Pancreas (tissue), 10 donors: ENCODE measurements at regions not wholly inside any gene's neighbourhood (a gene's known extent, or its start where the extent isn't known, plus 50 kb on each side); places are given as distances from the start of the nearest gene placed in this dataset.
A peak's percentile ranks its signal among the peaks of the same experiment; 100 is the strongest.

Source experiments
- ATAC-seq, 4 donors: fragments of 200-7000 bp; cut with Tn5 transposase; one replicate each; pipeline versions ENCODE4 v1.8.0 to v1.9.1; 2020; ENCODE audit warnings: mild to moderate bottlenecking in 4 of 4, moderate library complexity in 4 of 4
- DNase-seq, 6 donors: peaks; one replicate each; pipeline ENCODE4 v3.0.0-alpha.2; 2020
- FAIRE-seq: peaks from 2 replicates; lab custom pipeline; 2012; peaks lifted over from hg19 to GRCh38; lab: Jason Lieb, UNC
- H3K27ac ChIP-seq, 4 donors: fragments of 200-600 bp; sonication (generic); 1 replicate in 3 of 4; 2 replicates in 1 of 4; pipeline versions ENCODE4 v1.5.0 to v1.8.0; 2020
- H3K27me3 ChIP-seq, 4 donors: fragments of 200-600 bp; one replicate each; pipeline ENCODE4 v1.8.0; 2021
- H3K36me3 ChIP-seq, 3 donors: fragments of 200-600 bp; sonication (generic) in 1 of 3; one replicate each; pipeline versions ENCODE4 v1.5.0 to v1.8.0; 2020 to 2021
- H3K4me1 ChIP-seq, 3 donors: fragments of 200-600 bp; one replicate each; pipeline ENCODE4 v1.8.0; 2021
- H3K4me3 ChIP-seq, 4 donors: fragments of 200-600 bp; sonication (generic) in 2 of 4; one replicate each; pipeline versions ENCODE4 v1.5.0 to v1.8.0; 2020 to 2021
- H3K9me3 ChIP-seq, 4 donors: fragments of 200-600 bp; one replicate each; pipeline ENCODE4 v1.8.0; 2021
- WGBS, 2 donors: extraction: QIAGEN DNeasy Blood & Tissue Kit; methylation state at CpG; one replicate each; pipeline ENCODE4 v1.1.7; 2013; 5-methylcytosine and 5-hydroxymethylcytosine counted together
- intact Hi-C, 3 donors: fragments of 100-400 bp; cut with DNase I; formaldehyde crosslinking; loops; one replicate each; pipeline versions ENCODE4 v1.11.1 to v1.14.2; 2022
- TF ChIP-seq, protein P1 (sequence below), 4 donors: fragments of 200-600 bp; sonication (generic) in 3 of 4; IDR thresholded peaks; one replicate each; pipeline versions ENCODE4 v1.5.0 to v1.8.0; 2021; ENCODE audit warnings: antibody characterized with exemption in 4 of 4
- donor health status: healthy with polysubstance abuse.
- donor health status: DM: no; HTN: no; CAD: no; lungs with moderate emphysema.
- donor health status: DM: no; HTN: no; CAD: no.
- donor health status: control.
- donor health status: control.
- donor health status: Bipolar disorder and iron deficiency.
- donor health status: DM: yes; HTN: yes; CAD: no.
- donor health status: DM: no; HTN: no; CAD: no.
- donor health status: DM: no; HTN: no; CAD: no.
- donor health status: DM: yes; HTN: yes; CAD: no.

DNA sequence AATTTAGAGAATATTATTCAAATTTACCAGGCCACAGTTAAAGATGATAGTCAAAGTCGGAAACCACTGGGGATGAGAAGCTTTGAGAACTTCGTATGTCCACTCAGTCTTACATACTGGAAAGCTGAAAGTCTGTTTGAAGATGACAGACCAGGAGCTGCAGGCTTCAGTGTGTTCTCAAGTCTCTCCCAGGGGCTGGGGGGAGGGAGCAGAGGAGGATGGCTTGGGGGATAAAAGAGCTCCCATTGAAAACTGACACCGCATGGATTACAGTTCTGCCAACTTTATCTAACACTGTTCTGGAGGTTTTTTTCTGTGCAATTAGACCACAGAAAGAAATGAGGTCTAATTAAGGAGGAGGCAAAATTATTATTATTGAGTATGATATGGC, 170.5 kb upstream of the ALKAL2 start:
- 80% methylated on average over 3 of the region's 3 CpGs for WGBS, 2 donors
- FAIRE-seq (no peak), ATAC-seq (no peak)

DNA sequence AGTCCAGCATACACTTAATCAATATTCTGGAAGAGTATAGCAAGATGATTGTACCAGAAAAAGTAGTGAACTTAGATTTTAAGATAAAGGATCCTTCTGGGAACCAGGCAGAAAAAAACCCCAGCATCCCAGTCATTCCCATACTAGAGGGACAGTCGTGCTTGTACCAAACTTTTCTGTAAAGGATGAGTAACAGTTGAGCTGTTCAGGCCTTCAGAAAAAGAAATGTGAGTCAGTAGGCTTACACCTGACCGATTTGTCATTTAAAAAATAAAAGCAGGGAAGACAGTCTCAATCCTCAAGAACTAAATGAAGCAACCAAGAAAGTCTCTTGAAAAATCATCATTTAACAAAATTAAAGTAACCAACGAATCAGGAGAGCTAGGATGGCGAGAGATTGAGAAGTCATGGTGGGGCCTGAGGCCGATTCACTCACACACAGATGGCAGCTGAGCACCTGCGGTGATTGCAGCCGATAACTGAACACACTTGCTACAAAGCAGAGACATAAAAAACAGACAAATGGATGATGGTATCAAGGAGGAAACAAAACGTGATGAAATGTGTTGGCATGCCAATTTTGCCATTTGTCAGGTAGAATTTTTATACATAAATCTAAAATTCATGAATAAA, 170.0 kb upstream of the ALKAL2 start:
- no peaks in the 10 kb centered on the region for H3K9me3 ChIP-seq
- FAIRE-seq (no peak), DNase-seq (no peak), ATAC-seq (no peak)
- H3K27ac ChIP-seq, result no peak overlapping the region
- H3K4me1 ChIP-seq, result no peaks in the 10 kb centered on the region
- H3K27me3 ChIP-seq, result peaks cover 0 to 5% (median 0%) of the 10 kb centered on the region in 4 donors
- H3K36me3 ChIP-seq, result no peaks in the 10 kb centered on the region
- WGBS, 2 donors, result 67 to 70% methylated on average over 8 of the region's 8 CpGs
- H3K4me3 ChIP-seq, result no peak overlapping the region
- intact Hi-C loops, result no loop called here
- TF ChIP-seq, protein P1, sequence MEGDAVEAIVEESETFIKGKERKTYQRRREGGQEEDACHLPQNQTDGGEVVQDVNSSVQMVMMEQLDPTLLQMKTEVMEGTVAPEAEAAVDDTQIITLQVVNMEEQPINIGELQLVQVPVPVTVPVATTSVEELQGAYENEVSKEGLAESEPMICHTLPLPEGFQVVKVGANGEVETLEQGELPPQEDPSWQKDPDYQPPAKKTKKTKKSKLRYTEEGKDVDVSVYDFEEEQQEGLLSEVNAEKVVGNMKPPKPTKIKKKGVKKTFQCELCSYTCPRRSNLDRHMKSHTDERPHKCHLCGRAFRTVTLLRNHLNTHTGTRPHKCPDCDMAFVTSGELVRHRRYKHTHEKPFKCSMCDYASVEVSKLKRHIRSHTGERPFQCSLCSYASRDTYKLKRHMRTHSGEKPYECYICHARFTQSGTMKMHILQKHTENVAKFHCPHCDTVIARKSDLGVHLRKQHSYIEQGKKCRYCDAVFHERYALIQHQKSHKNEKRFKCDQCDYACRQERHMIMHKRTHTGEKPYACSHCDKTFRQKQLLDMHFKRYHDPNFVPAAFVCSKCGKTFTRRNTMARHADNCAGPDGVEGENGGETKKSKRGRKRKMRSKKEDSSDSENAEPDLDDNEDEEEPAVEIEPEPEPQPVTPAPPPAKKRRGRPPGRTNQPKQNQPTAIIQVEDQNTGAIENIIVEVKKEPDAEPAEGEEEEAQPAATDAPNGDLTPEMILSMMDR (IDR thresholded peaks at IDR 0.05), result no peak

More for the DNA sequence above, 170.5 kb upstream of the ALKAL2 start:
- TF ChIP-seq, protein P1 (IDR thresholded peaks at IDR 0.05), result no peak
- H3K27ac ChIP-seq, result no peak overlapping the region
- DNase-seq, result no peak
- peaks cover 0 to 7% (median 0%) of the 10 kb centered on the region in 4 donors for H3K27me3 ChIP-seq
- intact Hi-C loops, result no loop called here
- no peaks in the 10 kb centered on the region for H3K4me1 ChIP-seq
- no peak overlapping the region for H3K4me3 ChIP-seq
- H3K36me3 ChIP-seq, result no peaks in the 10 kb centered on the region
- no peaks in the 10 kb centered on the region for H3K9me3 ChIP-seq

DNA sequence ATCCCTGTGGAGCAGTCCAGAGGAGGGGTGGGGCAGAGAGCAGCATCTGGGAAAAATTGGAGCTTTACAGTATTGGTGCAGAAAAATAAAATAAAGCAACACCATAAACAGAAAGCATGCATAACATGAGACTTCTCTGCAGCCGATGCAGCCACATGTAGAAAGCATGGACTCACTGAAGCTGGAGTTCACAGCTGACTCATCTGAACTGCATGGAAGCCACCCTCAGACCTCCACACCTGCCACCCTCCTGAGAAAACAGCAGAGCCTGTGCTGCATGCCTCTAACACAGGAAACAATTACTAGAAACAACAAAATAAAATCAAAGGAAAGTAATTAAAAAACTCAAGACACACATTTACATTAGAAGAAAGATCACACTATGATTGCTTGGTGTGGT, 169.4 kb upstream of the ALKAL2 start:
- DNase-seq (no peak), FAIRE-seq (no peak), ATAC-seq (no peak)
- Histone ChIP-seq H3K4me1 (no peaks in the 10 kb centered on the region), H3K36me3 (no peaks in the 10 kb centered on the region), H3K4me3 (no peak overlapping the region), H3K27me3 (no peaks in the 10 kb centered on the region), H3K9me3 (no peaks in the 10 kb centered on the region), H3K27ac (no peak overlapping the region)
- intact Hi-C loops, result no loop called here
- 71 to 83% methylated on average over 1 of the region's 1 CpG for WGBS, 2 donors
- TF ChIP-seq, protein P1 (IDR thresholded peaks at IDR 0.05), result no peak

DNA sequence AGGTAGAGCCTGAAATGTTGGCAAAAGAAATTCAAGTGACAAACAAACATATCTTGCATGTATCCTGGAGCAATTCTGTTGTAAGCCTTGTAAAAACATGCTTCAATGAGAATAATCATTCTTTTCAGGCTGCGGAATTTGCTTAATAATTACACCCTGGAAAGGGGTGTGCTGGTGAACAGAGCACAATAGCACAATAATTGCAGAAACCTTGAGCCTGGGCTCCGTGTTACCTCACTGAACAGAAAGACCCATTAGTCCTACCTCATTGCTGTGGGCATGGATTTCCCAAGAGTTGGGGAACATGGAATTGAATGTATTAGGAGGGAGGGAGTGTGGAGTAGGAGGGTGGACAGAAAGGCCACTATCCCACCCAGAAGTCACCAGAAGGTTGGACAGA, 168.0 kb upstream of the ALKAL2 start:
- ATAC-seq, result peak in 1 of 4 donors; percentile 72
- intact Hi-C loops, result no loop called here
- Histone ChIP-seq H3K27me3 (no peaks in the 10 kb centered on the region), H3K9me3 (no peaks in the 10 kb centered on the region), H3K4me3 (no peak overlapping the region), H3K36me3 (no peaks in the 10 kb centered on the region), H3K27ac (no peak overlapping the region), H3K4me1 (no peaks in the 10 kb centered on the region)
- WGBS, 2 donors, result 54 to 63% methylated on average over 2 of the region's 2 CpGs
- FAIRE-seq, result no peak
- TF ChIP-seq, protein P1 (IDR thresholded peaks at IDR 0.05), result no peak
- DNase-seq, result no peak

DNA sequence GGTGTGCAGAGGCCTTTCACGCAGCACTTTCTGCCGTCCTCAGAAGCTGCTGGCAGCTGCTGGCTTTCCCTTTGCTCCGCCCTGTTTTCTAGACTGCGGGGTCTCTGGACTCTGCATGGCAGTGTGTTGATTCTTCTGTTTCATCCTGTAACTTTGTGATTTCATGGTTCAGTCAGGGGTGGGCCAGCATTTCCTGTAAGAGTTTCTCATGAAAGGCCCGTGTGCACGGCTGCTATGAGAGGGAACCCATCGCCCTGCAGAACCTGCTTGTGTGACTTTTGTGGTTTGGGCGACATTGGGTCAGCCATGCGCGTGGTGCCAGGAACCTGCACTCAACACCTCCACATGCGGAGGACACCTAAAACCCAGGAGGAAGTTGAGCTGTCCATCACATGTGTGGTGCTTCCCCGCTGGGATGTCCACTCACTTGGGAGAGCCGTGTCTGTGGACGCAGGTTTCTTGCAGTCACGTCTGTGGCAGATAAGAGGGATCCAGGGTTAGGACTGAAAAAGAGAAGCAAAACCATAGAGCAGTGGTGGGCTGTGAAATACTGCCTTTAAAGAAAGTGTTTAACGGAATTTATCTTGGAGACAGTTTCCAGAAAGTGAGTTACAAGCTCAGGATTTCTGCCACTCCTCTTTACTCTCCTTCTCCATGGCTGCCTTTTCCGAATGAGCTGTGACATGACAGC, 167.3 kb upstream of the ALKAL2 start:
- Histone ChIP-seq H3K27me3 (no peaks in the 10 kb centered on the region), H3K9me3 (no peaks in the 10 kb centered on the region), H3K36me3 (no peaks in the 10 kb centered on the region), H3K27ac (no peak overlapping the region), H3K4me3 (no peak overlapping the region), H3K4me1 (no peaks in the 10 kb centered on the region)
- intact Hi-C loops, result no loop called here
- TF ChIP-seq, protein P1 (IDR thresholded peaks at IDR 0.05), result no peak
- ATAC-seq, result no peak
- 78 to 83% methylated on average over 17 of the region's 17 CpGs for WGBS, 2 donors
- DNase-seq, result no peak
- FAIRE-seq, result no peak
